ENCODE measurements at regions not wholly inside any gene's neighbourhood (a gene's known extent, or its start where the extent isn't known, plus 50 kb on each side); places are given as distances from the start of the nearest gene placed in this dataset.

DNA sequence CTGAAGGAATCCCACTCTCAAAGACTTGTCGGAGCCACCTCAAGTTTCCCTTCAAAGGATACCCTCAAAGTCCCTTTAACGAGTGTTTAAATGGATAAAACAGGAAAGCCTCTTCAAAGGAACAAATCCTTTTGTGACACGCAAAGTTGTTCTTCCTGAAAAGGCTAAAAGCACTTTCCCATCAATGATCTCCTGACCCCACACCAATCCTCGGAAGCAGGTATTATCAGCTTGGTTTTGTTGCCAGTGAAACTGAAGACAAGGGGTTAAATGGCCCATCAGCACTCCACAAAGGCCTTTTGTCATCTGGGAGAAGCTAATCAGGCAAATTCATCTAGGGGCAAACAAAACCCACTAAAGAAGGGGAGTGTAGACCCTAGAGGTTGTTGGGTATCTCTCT is 418.0 kb upstream of the ID2 start:
- TF ChIP-seq, protein P1, sequence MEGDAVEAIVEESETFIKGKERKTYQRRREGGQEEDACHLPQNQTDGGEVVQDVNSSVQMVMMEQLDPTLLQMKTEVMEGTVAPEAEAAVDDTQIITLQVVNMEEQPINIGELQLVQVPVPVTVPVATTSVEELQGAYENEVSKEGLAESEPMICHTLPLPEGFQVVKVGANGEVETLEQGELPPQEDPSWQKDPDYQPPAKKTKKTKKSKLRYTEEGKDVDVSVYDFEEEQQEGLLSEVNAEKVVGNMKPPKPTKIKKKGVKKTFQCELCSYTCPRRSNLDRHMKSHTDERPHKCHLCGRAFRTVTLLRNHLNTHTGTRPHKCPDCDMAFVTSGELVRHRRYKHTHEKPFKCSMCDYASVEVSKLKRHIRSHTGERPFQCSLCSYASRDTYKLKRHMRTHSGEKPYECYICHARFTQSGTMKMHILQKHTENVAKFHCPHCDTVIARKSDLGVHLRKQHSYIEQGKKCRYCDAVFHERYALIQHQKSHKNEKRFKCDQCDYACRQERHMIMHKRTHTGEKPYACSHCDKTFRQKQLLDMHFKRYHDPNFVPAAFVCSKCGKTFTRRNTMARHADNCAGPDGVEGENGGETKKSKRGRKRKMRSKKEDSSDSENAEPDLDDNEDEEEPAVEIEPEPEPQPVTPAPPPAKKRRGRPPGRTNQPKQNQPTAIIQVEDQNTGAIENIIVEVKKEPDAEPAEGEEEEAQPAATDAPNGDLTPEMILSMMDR (IDR thresholded peaks at IDR 0.05): no peak
- peak; percentile 43 for TF ChIP-seq EZH2 (IDR thresholded peaks at IDR 0.05)
- TF ChIP-seq EZH2phosphoT487 (IDR thresholded peaks at IDR 0.05): peak; percentile 99
- no peak overlapping the region for H2AFZ ChIP-seq (replicated peaks)
- no peaks in the 10 kb centered on the region for H4K20me1 ChIP-seq (ENCODE audit: low read depth)
- Mint-ChIP-seq H3K4me1 (peaks cover 43% of the 10 kb centered on the region), H3K4me3 (no peak overlapping the region), H3K36me3 (no peaks in the 10 kb centered on the region), H3K9me3 (peaks cover 2% of the 10 kb centered on the region), H3K27ac (no peak overlapping the region), H3K27me3 (ENCODE audit: insufficient read depth, low read depth) (peaks cover 2% of the 10 kb centered on the region)
- H3K4me2 ChIP-seq: peak overlapping the region; percentile 37
- H3K27ac ChIP-seq: no peak overlapping the region
- no peaks in the 10 kb centered on the region for H3K9me3 ChIP-seq (ENCODE audit: low read depth)
- H3K79me2 ChIP-seq (ENCODE audit: low read depth): no peaks in the 10 kb centered on the region
- H3K36me3 ChIP-seq: no peaks in the 10 kb centered on the region
- H3F3A ChIP-seq (ENCODE audit: low read depth): peaks cover 25% of the 10 kb centered on the region
- peaks cover 47% of the 10 kb centered on the region for H3K4me1 ChIP-seq
- peak; percentile 85 for DNase-seq (ENCODE audit: low spot score)
- H3K4me3 ChIP-seq: no peak overlapping the region
- no peak overlapping the region for H3K9ac ChIP-seq
- peaks cover 57% of the 10 kb centered on the region for H3K27me3 ChIP-seq

DNA sequence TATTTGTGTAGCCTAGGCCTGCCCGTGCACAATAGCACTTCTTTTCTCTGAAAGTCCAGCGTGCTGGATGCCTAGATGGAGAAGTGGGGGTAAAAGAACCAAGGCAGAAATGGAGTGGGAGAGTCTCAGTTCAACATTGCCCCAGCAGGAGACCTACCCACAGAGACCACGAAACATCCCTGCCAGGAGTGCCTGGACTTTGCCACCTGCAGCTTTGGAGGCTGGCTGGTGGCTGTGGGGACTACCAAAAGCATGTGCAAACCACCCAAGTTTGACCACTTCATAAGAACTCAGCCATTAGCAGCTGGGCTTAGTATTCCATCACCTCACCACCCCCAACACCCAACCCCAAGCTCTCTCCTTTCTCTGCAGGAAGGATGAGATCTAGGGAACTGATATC is 416.9 kb upstream of the ID2 start:
- Histone ChIP-seq H3K79me2 (ENCODE audit: low read depth) (no peaks in the 10 kb centered on the region), H3K9me3 (ENCODE audit: low read depth) (no peaks in the 10 kb centered on the region), H3K27ac (no peak overlapping the region), H2AFZ (replicated peaks) (no peak overlapping the region), H4K20me1 (ENCODE audit: low read depth) (no peaks in the 10 kb centered on the region), H3K4me3 (no peak overlapping the region), H3K4me2 (peak overlapping the region; percentile 37), H3K36me3 (no peaks in the 10 kb centered on the region), H3K27me3 (peaks cover 49% of the 10 kb centered on the region), H3K4me1 (peaks cover 42% of the 10 kb centered on the region), H3F3A (ENCODE audit: low read depth) (peaks cover 25% of the 10 kb centered on the region), H3K9ac (no peak overlapping the region)
- Mint-ChIP-seq H3K4me3 (no peak overlapping the region), H3K27ac (no peak overlapping the region), H3K36me3 (no peaks in the 10 kb centered on the region), H3K27me3 (ENCODE audit: insufficient read depth, low read depth) (no peaks in the 10 kb centered on the region), H3K9me3 (peaks cover 2% of the 10 kb centered on the region), H3K4me1 (peaks cover 43% of the 10 kb centered on the region)
- TF ChIP-seq, protein P1 (IDR thresholded peaks at IDR 0.05): no peak
- TF ChIP-seq EZH2 (IDR thresholded peaks at IDR 0.05): no peak
- no peak for TF ChIP-seq EZH2phosphoT487 (IDR thresholded peaks at IDR 0.05)
- no peak for DNase-seq (ENCODE audit: low spot score)

DNA sequence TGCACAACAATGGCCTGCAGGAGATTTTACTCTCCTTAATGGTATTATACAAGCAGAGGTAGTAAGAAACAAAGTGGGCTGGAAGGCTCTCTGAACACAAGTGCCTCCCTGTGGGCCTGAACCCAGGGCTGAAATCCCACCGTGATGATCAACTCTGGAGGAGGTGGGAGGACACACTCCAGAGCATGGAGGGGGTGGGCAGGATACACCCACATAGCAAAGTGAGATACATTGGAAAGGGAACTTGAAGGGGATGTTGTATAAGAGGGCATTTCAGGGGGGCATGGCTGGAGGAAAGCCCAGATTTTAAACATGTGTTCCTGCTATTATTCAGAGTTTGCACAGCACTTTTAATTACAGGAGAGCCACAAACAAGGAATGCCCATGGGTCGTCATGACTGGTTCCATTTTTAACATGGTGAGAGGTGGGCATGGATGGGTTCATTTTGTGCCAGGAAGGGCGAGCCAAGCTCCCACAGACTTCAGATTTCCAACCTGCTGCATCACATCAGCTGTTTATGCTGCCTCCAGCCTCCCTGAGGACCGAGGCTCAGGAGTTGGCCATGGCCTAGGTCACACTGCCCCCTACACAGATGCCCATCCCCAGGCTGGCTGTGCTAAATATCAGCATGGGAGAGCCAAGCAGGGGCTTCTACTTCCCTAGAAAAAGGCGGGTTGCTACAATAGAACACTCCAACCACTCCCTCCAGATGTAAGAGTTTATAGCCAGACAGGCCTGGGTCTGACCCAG is 416.2 kb upstream of the ID2 start:
- Histone ChIP-seq H3K36me3 (no peaks in the 10 kb centered on the region), H4K20me1 (ENCODE audit: low read depth) (no peaks in the 10 kb centered on the region), H2AFZ (replicated peaks) (no peak overlapping the region), H3K4me2 (no peak overlapping the region), H3K27me3 (peaks cover 43% of the 10 kb centered on the region), H3K9me3 (ENCODE audit: low read depth) (no peaks in the 10 kb centered on the region), H3F3A (ENCODE audit: low read depth) (peaks cover 25% of the 10 kb centered on the region), H3K4me3 (no peak overlapping the region), H3K4me1 (peaks cover 35% of the 10 kb centered on the region), H3K9ac (no peak overlapping the region), H3K27ac (no peak overlapping the region), H3K79me2 (ENCODE audit: low read depth) (no peaks in the 10 kb centered on the region)
- H3K27me3 Mint-ChIP-seq (ENCODE audit: insufficient read depth, low read depth): no peaks in the 10 kb centered on the region
- H3K4me3 Mint-ChIP-seq: no peak overlapping the region
- DNase-seq (ENCODE audit: low spot score): no peak
- H3K9me3 Mint-ChIP-seq: peaks cover 4% of the 10 kb centered on the region
- H3K4me1 Mint-ChIP-seq: peaks cover 38% of the 10 kb centered on the region
- H3K36me3 Mint-ChIP-seq: no peaks in the 10 kb centered on the region
- TF ChIP-seq EZH2phosphoT487 (IDR thresholded peaks at IDR 0.05): no peak
- no peak for TF ChIP-seq EZH2 (IDR thresholded peaks at IDR 0.05)
- TF ChIP-seq, protein P1 (IDR thresholded peaks at IDR 0.05): no peak
- no peak overlapping the region for H3K27ac Mint-ChIP-seq
